Stimulated activated naive CD8-positive, alpha-beta T cell treated with anti-CD3 and anti-CD28 coated beads, Interleukin-15, Interleukin-2, amounts not matched to agents 100 ng/mL and 50 ng/mL, for 24 hours (primary cell): ENCODE measurements at regions not wholly inside any gene's neighbourhood (a gene's known extent, or its start where the extent isn't known, plus 50 kb on each side); places are given as distances from the start of the nearest gene placed in this dataset.
"Not testable (repeated sequence)": the region's sequence is repeated elsewhere in the genome, so short reads cannot be mapped to it uniquely, and the experiment has no call there.

Source experiments
- H3K27ac Mint-ChIP-seq: one replicate; pipeline ENCODE4 v1.8.0; 2021; ENCODE audit warnings: mild to moderate bottlenecking, mixed read lengths
- H3K27me3 Mint-ChIP-seq: one replicate; pipeline ENCODE4 v1.8.0; 2021; ENCODE audit warnings: mixed read lengths
- H3K36me3 Mint-ChIP-seq: one replicate; pipeline ENCODE4 v1.8.0; 2021; ENCODE audit warnings: low read depth, mixed read lengths
- H3K4me1 Mint-ChIP-seq: one replicate; pipeline ENCODE4 v1.8.0; 2021; ENCODE audit warnings: low read depth, mixed read lengths
- H3K4me3 Mint-ChIP-seq: one replicate; pipeline ENCODE4 v1.8.0; 2021; ENCODE audit warnings: mild to moderate bottlenecking, mixed read lengths
- H3K9me3 Mint-ChIP-seq: one replicate; pipeline ENCODE4 v1.8.0; 2021; ENCODE audit warnings: mixed read lengths

DNA sequence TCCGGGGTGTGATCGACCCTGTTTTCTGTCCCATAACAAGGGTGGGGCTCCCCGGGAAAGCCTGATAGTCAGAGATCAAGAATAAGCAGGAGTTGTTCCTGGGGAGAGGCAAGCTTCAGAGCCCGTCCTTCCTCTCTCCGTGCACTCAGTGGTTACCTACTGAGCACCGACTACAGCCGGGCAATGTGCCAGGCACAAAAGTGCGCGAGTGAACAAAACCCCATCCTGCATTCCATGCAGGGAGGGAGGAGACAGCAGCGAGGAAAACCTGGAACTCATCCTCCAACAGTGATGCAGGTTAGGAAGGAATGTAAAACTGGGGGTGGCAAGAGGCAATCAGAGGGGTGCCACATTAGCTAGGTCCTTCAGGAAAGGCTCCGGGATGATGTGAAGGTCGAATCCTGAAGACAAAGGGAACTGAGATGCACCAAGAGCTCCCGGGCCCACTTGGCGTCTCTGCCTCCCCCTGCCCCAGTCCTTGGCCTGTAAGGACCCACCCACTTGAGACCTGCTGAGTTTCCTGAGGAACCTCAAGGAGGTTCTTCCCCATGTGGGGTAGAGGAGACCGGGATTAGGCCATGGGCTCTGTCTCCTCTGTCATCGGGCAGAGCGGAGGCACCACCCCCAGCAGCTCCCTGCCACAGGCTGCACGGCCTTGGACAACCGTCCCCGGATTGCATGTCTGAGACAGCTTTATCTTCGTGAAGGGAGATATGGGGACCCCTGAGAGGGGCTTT, 198.2 kb downstream of the NDUFA10 start:
- peaks cover 4% of the 10 kb centered on the region for H3K4me1 Mint-ChIP-seq

GRCh38 chr2:239826376-239826775, 198.8 kb downstream of the NDUFA10 start:
- H3K9me3 Mint-ChIP-seq, result no peaks in the 10 kb centered on the region
- peaks cover 4% of the 10 kb centered on the region for H3K4me1 Mint-ChIP-seq
- H3K27ac Mint-ChIP-seq, result no peak overlapping the region
- H3K36me3 Mint-ChIP-seq, result no peaks in the 10 kb centered on the region
- H3K27me3 Mint-ChIP-seq, result no peaks in the 10 kb centered on the region
- no peak overlapping the region for H3K4me3 Mint-ChIP-seq

More for the DNA sequence above, 198.2 kb downstream of the NDUFA10 start:
- Mint-ChIP-seq H3K27ac (no peak overlapping the region), H3K27me3 (no peaks in the 10 kb centered on the region), H3K9me3 (no peaks in the 10 kb centered on the region), H3K4me3 (no peak overlapping the region), H3K36me3 (no peaks in the 10 kb centered on the region)

DNA sequence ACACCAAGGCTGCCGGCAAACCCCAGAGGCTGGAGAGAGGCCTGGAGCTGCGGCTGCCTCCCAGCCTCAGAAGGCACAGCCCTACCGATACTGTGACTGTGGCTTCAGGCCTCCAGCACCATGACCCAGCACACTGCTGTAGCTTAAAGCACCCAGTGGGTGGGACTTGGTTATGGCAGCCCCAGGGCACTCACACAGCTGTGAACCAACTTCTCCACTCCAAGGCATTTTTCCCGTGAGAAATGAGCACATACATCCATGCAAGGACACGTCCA, 199.5 kb downstream of the NDUFA10 start:
- no peaks in the 10 kb centered on the region for H3K9me3 Mint-ChIP-seq
- H3K4me3 Mint-ChIP-seq, result no peak overlapping the region
- H3K27ac Mint-ChIP-seq, result no peak overlapping the region
- H3K27me3 Mint-ChIP-seq, result no peaks in the 10 kb centered on the region
- no peaks in the 10 kb centered on the region for H3K36me3 Mint-ChIP-seq
- peaks cover 4% of the 10 kb centered on the region for H3K4me1 Mint-ChIP-seq

DNA sequence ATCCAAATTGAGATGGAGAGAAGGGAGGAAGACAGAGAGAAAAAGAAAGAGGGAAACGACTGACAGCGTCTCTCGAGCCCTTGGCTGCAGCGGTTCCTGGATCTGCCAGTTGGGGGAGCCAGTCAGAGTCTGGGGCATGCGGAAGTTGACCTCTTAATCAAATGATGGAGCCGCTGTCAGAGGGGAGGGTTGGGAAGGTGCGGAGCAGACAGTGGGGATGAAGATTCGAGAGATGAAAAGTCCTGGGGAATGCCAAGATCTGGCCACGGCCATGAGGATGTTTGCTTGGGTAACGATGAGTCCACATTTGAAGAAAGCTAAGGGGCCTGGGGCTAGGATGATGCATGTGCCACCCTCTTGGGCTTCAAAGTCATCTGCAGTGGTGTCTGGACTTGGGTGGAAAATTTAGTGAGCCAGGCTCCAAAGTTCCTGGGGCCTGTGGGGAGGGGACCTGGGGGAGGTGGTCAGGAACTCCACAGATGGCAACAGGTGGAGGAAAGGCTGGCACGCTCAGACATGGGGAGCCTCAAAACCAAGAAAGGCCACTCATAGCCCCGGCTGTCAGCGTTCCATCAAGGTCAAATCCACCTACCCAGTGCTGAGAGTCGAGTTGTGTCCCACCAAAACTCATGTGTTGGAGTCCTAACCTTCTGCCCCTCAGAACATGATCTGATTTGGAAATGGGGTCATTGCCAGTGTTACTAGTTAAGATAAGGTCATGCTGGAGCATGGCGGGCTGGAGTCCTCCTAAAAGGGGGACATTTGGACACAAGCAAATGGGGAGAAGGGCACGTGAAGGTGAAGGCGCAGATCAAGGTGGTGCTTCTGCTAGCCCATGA, 200.1 kb downstream of the NDUFA10 start:
- Mint-ChIP-seq H3K4me3 (no peak overlapping the region), H3K9me3 (no peaks in the 10 kb centered on the region), H3K36me3 (no peaks in the 10 kb centered on the region)

GRCh38 chr2:239824046-239824694, 201.0 kb downstream of the NDUFA10 start:
- Mint-ChIP-seq H3K4me3 (no peak overlapping the region), H3K9me3 (no peaks in the 10 kb centered on the region), H3K36me3 (no peaks in the 10 kb centered on the region), H3K4me1 (peaks cover 4% of the 10 kb centered on the region), H3K27me3 (no peaks in the 10 kb centered on the region), H3K27ac (no peak overlapping the region)

More for the DNA sequence above, 200.1 kb downstream of the NDUFA10 start:
- Mint-ChIP-seq H3K4me1 (peaks cover 4% of the 10 kb centered on the region), H3K27ac (no peak overlapping the region), H3K27me3 (no peaks in the 10 kb centered on the region)

DNA sequence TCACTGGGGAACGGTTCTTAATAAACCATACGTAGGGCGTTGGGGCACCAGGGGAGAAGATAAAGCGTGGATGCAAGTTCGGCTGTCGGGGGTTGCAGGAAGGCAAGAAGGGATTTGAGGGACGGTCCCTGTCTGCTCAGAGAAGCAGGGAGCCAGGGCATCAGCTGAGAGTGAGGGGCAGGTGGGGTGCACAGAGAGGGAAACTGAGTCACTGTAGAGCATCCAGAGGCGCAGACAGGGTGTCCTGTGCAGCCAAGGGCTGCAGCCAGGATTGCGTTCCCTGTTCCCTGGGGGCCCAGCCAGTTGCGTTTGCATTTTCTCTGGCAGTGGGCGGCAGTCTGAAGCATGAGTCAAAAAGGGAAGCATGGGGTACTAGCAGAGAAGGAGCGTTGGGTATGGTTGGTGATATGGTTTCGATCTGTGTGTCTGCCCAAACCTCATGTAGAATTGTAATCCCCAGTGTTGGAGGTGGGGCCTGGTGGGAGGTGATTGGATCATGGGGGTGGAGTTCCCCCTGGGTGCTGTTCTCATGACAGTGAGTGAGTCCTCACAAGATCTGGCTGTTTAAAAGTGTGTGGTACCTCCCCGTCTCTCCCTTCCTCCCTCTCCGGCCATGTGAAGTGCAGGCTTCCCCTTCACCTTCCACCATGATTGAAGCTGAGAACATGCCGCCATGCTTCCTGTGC, 202.9 kb downstream of the NDUFA10 start:
- H3K4me3 Mint-ChIP-seq, result no peak overlapping the region

DNA sequence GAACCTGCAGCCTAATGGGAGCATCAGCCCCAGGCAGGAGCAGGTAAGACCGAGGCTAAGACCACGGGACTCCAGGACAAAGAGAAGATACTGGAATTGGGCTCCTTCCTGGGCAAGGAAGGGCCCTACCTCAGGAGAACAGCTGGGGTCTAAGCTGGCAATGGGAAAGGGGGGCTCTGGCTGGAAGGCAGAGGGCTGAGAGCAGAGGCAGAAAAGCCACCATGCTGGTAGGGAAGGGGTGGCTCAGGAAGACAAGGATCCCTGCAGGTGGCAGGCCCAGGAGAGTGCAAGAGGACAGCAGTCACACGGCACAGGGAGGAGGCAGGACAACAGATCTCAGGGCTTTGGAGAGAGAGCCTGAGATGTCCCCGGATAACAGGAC, 203.5 kb downstream of the NDUFA10 start:
- no peak overlapping the region for H3K4me3 Mint-ChIP-seq
- H3K27me3 Mint-ChIP-seq, result no peaks in the 10 kb centered on the region
- H3K36me3 Mint-ChIP-seq, result no peaks in the 10 kb centered on the region
- H3K9me3 Mint-ChIP-seq, result no peaks in the 10 kb centered on the region
- peaks cover 4% of the 10 kb centered on the region for H3K4me1 Mint-ChIP-seq
- H3K27ac Mint-ChIP-seq, result no peak overlapping the region

More for the DNA sequence above, 202.9 kb downstream of the NDUFA10 start:
- no peaks in the 10 kb centered on the region for H3K36me3 Mint-ChIP-seq
- no peaks in the 10 kb centered on the region for H3K9me3 Mint-ChIP-seq
- H3K27me3 Mint-ChIP-seq, result no peaks in the 10 kb centered on the region
- H3K4me1 Mint-ChIP-seq, result peaks cover 4% of the 10 kb centered on the region
- no peak overlapping the region for H3K27ac Mint-ChIP-seq

DNA sequence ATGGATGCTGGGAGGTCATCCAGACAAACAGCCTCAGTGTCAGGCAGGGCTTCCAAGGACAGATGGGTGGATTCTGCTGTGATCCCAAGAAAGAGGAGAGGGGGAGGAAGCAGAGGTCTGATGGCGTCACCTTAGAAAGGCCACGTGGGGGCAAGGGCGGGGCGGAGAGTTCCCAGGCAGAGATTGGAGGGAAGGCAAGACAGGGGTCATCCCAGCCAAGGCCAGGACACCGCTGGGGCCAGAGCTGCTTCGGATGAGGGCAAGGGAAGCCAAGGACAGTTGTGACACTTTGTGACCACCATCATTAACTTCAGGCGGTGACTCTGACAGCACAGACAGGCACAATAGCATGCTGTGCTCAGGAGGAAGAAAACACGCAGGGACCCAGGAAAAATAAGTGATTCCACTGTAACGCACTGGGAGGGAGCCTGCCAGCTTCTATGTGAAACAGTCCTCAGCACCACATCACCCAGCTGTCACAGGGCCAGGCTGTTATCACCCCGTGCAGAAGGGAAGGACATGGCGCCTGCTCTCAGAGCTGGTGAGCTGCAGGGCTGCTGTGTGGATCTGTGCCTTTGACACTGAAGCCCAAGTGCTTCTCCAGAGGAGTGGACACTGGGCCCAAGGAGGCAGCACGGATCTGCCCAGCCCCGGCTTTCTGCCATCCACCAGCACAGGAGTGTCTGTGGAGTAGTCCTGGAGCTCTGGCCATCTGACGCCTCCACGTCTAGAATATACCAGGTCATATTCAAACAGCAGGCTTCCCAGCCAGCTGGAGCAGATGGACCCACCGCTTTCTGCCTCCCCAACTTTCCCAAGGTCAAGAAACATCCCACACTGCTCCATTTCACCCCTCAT, 204.1 kb downstream of the NDUFA10 start:
- no peak overlapping the region for H3K4me3 Mint-ChIP-seq
- H3K4me1 Mint-ChIP-seq, result peaks cover 4% of the 10 kb centered on the region
- no peaks in the 10 kb centered on the region for H3K36me3 Mint-ChIP-seq
- H3K9me3 Mint-ChIP-seq, result no peaks in the 10 kb centered on the region
- H3K27me3 Mint-ChIP-seq, result no peaks in the 10 kb centered on the region
- H3K27ac Mint-ChIP-seq, result no peak overlapping the region

GRCh38 chr2:239819974-239820555, 205.1 kb downstream of the NDUFA10 start:
- H3K36me3 Mint-ChIP-seq, result no peaks in the 10 kb centered on the region
- no peaks in the 10 kb centered on the region for H3K27me3 Mint-ChIP-seq
- no peak overlapping the region for H3K27ac Mint-ChIP-seq
- no peak overlapping the region for H3K4me3 Mint-ChIP-seq
- H3K4me1 Mint-ChIP-seq, result peaks cover 4% of the 10 kb centered on the region
- H3K9me3 Mint-ChIP-seq, result no peaks in the 10 kb centered on the region

- no peaks in the 10 kb centered on the region for H3K27me3 Mint-ChIP-seq
- H3K4me1 Mint-ChIP-seq, result peaks cover 4% of the 10 kb centered on the region
- H3K27ac Mint-ChIP-seq, result no peak overlapping the region
- H3K9me3 Mint-ChIP-seq, result no peaks in the 10 kb centered on the region
- H3K4me3 Mint-ChIP-seq, result no peak overlapping the region
- H3K36me3 Mint-ChIP-seq, result no peaks in the 10 kb centered on the region
Measured at GRCh38 chr2:239819091-239819973, 205.8 kb downstream of the NDUFA10 start.

- peaks cover 4% of the 10 kb centered on the region for H3K4me1 Mint-ChIP-seq
Measured at GRCh38 chr2:239818531-239819011, 206.6 kb downstream of the NDUFA10 start.

DNA sequence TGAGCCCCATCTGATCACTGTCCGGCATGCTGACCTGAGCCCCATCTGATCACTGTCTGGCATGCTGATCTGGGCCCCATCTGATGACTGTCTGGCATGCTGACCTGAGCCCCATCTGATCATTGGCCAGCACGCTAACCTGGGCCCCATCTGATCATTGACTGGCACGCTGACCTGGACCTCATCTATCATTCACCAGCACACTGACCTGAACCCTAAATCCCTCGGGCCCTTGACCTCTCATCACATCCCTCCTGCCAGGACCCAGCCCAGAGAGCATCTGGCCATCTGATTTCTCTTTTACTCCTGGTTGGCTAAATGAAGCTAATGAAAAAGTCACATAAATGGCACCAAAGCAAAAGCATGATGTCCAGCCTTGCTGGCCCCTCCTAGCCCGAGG, 207.1 kb downstream of the NDUFA10 start:
- no peaks in the 10 kb centered on the region for H3K36me3 Mint-ChIP-seq

More at GRCh38 chr2:239818531-239819011, 206.6 kb downstream of the NDUFA10 start:
- H3K9me3 Mint-ChIP-seq, result no peaks in the 10 kb centered on the region
- H3K27me3 Mint-ChIP-seq, result no peaks in the 10 kb centered on the region
- no peaks in the 10 kb centered on the region for H3K36me3 Mint-ChIP-seq
- no peak overlapping the region for H3K4me3 Mint-ChIP-seq
- no peak overlapping the region for H3K27ac Mint-ChIP-seq

DNA sequence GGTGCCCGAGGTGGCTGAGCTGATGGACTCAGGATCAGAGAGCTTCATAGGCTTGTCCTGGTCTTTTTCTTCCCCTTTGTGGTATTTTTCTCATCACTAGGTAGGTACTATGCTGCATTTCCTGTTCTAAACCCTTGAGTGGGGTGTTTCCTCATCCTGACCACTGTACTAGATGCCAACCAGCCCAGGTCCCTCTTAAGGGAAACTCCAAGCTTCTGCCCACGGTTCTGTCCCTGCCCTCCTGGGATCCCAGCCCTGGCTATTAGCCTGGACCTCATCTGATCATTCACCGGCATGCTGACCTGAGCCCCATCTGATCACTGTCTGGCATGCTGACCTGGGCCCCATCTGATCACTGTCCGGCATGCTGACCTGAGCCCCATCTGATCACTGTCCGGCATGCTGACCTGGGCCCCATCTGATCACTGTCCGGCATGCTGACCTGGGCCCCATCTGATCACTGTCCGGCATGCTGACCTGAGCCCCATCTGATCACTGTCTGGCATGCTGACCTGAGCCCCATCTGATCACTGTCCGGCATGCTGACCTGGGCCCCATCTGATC, 207.6 kb downstream of the NDUFA10 start:
- H3K27ac Mint-ChIP-seq, H3K9me3 Mint-ChIP-seq, H3K27me3 Mint-ChIP-seq, H3K36me3 Mint-ChIP-seq, H3K4me1 Mint-ChIP-seq, H3K4me3 Mint-ChIP-seq: not testable (repeated sequence)

More for the DNA sequence above, 207.1 kb downstream of the NDUFA10 start:
- H3K9me3 Mint-ChIP-seq, result no peaks in the 10 kb centered on the region
- no peaks in the 10 kb centered on the region for H3K27me3 Mint-ChIP-seq
- H3K4me1 Mint-ChIP-seq, result peaks cover 4% of the 10 kb centered on the region
- no peak overlapping the region for H3K27ac Mint-ChIP-seq
- H3K4me3 Mint-ChIP-seq, result no peak overlapping the region
